HG02840 (cell line): ENCODE measurements at regions not wholly inside any gene's neighbourhood (a gene's known extent, or its start where the extent isn't known, plus 50 kb on each side); places are given as distances from the start of the nearest gene placed in this dataset.
"Not testable (repeated sequence)": the region's sequence is repeated elsewhere in the genome, so short reads cannot be mapped to it uniquely, and the experiment has no call there.

Source experiments
- ATAC-seq: cut with Tn5 transposase; IDR thresholded peaks from one replicate; pipeline ENCODE4 v1.9.1; 2021; ENCODE audit warnings: mild to moderate bottlenecking, moderate library complexity, moderate number of reproducible peaks; ENCODE audit not compliant: unreplicated experiment, low FRiP score

- ATAC-seq, result no peak
These were observed 56.0 kb upstream of the RAB6C start for GRCh38 chr2:129923265-129924091.

DNA sequence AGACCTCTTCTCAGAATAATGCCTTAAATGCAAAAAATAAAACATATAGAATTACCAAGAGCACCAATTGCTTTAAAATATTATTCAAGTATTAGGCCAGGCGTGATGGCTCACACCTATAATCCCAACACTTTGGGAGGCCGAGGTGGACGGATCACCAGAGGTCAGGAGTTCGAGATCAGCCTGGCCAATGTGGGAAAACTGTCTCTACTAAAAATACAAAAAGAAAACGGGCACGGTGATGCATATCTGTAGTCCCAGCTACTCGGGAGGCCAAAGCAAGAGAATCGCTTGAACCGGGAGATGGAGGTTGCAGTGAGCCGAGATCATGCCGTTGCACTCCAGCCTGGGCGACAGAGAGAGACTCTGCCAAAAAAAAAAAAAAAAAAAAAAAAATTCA lies 55.4 kb upstream of the RAB6C start:
- ATAC-seq, result not testable (repeated sequence)

DNA sequence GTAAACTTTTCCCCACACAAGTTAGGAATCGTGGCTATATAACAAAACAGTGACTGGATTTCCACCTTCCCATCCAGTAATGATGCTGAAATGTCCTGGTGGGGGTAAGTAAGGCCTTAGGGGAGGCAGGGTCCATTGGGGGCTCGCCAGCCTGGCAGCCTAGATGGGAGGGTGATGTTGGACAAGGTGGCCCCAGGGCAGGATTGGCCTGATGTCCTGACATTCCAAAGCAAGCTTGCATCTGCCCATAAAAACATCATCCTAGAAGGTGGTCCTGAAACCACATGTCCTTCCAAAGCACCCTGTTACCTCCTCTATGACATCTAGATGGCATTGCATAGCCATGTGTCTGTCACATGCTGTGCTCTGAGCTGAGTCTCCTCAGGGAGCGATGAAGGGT lies 54.1 kb upstream of the RAB6C start:
- no peak for ATAC-seq

DNA sequence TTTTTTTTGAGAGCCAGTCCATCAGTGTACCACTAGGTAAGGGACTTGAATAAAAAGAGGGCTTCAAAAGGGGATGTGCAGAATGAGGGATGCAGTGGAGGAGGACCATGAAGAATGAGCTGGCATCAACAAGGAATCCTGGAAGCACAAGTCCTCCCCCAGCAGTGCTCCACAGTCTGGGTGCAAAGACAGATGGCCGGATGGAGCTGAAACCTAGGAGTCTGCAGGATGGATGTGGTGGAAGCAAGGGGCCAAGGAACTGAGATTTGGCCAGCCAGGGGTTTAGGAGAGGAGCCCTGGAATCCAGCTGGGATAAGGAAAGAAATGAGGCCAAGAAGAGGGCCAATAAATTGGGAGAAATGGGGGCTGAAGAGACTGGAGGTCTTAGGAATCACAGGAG lies 51.8 kb upstream of the RAB6C start:
- ATAC-seq, result no peak

- no peak for ATAC-seq
These were observed 49.9 kb upstream of the RAB6C start for GRCh38 chr2:129929321-129930290.
